HG02981 (cell line): ENCODE measurements at regions not wholly inside any gene's neighbourhood (a gene's known extent, or its start where the extent isn't known, plus 50 kb on each side); places are given as distances from the start of the nearest gene placed in this dataset.
"Not testable (repeated sequence)": the region's sequence is repeated elsewhere in the genome, so short reads cannot be mapped to it uniquely, and the experiment has no call there.

Source experiments
- ATAC-seq: cut with Tn5 transposase; IDR thresholded peaks from one replicate; pipeline ENCODE4 v1.9.1; 2021; ENCODE audit warnings: mild to moderate bottlenecking, moderate library complexity; ENCODE audit not compliant: unreplicated experiment

DNA sequence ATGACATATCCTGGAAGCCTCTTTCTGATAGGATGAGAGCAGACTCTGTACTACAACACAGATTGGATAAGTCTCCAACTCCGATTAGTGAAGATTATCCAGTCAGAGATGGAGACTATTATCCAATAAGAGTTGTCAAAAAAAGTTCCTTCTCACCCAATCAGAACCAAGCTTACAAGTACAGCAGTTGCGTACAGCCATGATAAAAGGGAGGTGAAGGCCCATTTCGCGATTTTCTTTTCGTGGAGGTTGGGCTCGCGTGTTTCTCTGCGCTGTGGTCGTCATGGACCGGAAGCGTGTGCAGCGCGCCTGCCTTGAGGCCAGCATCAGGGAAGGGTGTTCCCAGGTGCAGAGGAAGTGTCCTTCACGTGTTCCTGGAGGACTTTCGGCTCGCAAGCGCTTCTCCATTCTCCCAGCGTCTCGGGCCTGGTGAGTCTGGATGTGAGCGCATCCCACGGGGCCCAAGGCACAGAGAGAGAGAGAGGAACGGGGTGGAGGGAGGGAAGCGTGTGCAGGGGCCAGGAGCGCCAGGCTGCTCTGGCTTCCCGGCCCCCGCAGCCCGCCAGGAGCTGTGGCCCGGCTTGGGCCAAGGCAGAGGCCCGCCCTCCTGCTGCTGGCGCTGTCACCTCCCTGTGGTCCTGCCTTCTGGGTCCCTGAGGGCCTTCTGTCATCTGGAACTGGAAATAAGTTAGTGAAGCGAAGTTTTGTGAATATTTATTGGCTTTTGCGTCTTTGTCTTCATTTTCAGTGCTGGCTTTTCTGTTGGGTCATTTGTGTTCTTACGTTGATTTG lies 53.9 kb downstream of the CDRT15L2 start:
- not testable (repeated sequence) for ATAC-seq

DNA sequence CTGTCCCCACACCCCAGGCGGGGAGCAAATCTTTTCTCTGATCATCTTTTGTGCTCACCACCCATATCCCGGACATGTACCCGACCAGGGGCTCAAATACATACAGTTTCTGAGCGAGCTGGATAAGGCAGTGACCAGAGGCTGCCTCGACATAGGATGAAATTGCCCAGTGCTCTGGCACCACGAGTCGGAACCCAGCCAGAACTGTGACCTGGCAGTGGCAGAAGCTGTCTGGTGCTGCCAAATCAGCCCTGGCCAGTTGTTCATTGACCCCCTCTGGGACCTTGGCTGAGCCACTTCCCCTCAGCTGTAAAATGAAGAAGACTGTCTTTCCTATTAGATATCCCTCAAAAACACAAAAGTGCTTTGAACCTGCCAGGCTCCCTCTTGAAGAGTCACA lies 60.6 kb downstream of the CDRT15L2 start:
- not testable (repeated sequence) for ATAC-seq

DNA sequence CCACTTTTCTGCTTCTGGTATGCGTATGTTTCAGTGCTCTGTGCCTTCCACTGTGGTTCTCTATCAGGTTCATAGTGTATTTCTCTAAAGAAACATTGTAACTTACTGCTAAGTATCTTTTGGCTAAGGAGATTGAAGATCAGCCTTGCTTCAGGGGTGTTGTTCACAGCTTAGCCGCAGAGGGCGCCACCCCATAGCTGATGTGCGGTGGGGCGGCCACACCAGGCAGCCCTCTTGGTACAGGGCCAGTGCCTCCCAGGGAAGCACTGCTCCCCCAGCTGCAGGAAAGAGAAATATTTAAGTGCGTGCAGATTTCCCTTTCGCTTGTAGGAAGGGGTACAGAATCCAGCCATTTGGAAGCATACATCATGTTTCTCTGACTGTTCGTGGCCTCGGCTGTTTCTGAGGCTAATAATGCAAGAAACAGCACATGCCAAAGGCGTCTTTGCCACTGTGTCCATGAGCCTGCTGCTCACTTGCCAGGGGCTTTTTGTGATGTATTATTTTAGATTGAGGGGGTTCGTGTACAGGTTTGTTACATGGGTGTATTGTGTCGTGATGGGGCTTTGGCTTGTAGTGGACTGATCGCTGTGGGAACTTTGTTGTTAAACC lies 67.2 kb downstream of the CDRT15L2 start:
- ATAC-seq: not testable (repeated sequence)

DNA sequence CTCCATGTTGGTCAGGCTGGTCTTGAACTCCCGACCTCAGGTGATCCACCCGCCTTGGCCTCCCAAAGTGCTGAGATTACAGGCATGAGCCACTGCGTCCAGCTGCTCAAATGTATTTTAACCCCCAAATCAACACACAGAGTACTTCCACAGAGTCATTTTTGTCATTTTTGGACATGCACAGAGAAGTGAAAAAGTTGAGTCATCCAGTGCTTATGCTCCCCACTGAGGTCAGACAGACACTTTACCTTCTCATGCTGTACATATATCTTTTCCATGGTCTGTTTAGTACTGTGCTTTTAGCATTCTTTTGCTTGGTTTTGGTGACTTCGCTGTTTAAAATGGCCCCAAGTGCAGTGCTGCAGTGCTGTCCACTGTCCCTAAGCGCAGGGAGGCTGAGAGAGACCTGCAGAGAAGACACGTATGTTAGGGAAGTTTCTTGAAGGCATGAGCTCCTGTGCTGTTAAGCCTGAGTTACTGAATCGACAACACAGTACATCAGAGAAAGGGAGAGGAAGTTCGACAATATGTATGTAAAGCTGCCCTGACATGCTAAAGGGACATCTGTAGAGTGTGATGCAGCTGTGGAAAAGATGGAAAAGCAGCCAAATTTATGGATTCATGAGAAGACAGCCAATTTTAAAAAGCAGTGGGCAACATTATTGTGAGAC lies 69.7 kb downstream of the CDRT15L2 start:
- peak; percentile 84 for ATAC-seq

DNA sequence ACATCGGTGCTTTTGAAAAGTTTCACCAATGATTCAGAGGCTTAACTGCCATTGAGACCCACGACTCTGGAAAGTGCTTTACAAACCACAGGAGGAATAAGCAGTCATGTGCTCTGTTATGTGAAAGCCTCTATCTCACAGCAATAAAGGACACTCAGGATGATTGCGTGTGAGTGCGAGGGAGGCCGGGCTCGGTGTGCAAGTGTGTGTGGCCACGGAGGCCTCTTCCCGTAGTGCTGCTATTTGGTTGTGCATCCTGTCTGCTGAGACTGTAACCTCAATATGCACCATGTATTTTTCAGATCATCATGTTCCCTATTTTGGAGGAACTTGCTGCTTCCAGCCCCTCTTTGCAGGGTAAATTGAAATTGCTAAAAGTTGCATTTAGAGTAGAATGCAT lies 71.5 kb downstream of the CDRT15L2 start:
- ATAC-seq: not testable (repeated sequence)

DNA sequence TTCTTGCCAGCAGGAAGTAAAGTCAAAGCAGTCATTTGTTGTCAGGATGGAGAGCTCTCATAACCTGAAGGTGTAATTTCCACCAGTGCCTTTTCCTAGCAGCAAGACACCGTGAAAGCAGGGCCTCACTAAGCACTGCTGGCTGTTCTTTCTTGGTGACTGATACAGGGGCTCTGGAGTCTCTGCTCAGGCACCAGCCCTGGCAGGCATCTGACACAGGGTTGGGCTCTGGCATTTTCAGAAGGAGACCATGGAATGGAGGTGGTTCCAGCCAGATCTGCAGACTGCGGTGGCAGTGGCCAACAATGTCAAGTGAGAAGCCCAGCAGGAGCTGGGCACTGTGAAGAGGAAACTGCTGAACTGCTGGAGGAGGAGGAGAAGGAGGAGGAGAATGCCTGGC lies 72.2 kb downstream of the CDRT15L2 start:
- not testable (repeated sequence) for ATAC-seq

DNA sequence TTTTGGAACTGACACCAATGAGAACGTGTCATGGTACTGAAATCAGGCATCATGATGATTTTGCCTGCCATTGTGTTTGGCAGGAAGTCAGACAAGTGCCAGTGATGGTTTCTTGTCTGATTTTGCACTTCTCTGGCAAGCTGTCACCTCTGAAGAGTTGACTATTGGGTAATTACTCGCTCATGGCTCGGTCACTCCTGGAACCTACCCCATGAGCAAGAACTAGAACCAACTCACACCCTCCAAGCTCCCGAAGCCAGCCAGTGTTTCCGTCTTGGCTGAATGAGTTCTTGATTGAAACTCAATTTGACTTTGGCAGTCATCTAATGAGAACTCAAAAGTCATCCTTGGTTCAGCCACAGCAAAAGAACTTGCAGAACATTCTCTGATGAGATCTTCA lies 73.9 kb downstream of the CDRT15L2 start:
- not testable (repeated sequence) for ATAC-seq

DNA sequence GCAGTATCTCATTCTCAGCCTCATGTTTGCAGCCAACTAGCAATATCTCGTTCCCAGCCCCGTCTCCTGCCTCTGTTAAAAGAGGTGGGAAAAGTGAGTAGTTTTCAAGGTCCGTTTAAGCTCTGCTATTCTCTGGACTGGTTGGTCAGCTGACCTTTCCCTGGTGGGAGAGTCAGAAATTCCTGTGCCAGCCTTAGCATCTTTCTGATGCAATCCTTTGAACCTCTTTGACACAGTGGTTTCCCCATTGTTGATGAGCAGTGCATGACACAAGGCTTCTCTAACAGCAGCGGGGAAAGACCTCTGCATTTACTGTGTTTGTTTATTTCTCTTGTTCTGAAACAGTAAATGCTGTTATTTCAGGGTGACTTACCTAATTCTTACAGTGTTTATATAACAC lies 74.6 kb downstream of the CDRT15L2 start:
- not testable (repeated sequence) for ATAC-seq

DNA sequence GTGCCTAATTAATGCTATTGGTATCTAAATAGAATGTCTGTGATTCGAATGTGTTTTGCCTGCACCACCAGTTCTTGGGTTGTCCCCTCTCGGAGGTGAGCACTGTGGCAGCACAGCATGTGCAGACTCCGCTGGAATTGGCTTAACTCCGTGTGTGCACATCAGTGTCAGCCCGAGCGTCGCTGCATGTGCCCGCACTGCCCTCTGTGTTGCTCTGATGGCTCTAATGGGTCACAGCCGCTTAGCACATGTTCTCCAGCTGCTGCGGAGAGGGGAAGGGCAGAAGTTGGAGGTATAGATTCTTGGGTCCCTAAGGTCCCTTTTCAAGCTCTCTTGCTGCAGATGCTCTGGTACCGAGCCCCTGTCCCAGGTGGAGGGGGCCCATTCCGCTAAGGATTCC lies 75.1 kb downstream of the CDRT15L2 start:
- not testable (repeated sequence) for ATAC-seq

DNA sequence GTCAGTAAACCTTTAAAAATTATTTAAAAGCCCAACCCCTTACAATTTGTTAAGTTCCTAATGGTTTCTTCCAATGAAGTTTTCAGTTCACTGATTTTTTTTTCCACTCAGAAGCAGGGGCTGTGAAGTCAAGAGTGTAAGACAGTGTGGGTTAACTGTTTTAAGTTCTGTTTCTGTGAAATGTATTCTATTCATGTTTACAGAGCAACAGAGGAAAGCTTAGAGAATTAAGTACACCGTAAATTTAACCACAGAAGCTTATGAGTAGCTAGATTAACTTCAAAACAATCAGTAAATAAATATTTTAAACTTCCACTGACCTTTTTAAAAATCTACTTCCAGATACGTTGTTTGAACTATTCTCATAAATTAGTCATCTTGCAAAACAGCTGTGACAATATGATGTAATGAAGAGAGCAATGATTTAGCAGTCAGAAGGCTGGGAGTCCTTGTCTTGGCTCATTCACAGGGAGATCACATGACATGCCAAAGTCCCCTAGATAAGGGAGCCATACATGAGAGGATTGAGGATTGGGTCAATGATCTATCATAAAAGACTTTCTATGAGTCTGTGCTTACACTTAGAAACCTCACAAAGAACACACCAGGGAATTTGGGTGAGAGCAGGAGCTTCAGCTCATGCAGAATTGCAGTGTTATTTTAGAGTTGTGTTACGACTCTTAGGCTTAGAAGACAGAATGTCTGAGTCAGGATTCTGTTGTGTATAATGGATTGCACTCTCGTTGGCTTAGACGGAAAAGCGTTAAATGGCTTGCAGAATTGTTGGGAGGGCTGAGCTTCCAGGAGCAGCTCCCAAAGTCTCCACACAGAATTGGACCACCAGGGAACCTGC lies 85.8 kb downstream of the CDRT15L2 start:
- peak; percentile 48 for ATAC-seq

DNA sequence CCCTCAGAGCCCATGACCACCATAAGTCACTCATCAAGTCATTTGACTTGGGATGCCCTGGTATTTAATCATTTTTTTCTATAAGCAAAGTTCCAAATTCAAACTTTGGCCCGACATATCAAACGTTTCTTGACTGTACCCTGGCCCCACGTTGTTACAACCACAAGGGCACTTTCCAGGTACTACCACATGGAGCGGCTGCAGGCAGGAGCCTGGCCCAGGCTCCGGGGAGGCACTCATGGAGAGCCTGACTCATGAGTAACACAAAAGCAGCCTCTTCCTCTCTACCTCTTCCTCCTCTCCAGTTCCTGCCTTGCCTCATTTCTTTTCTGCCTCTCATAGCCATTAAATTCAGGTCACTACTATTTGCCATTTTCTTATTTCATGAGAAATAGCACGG lies 87.2 kb downstream of the CDRT15L2 start:
- not testable (repeated sequence) for ATAC-seq

DNA sequence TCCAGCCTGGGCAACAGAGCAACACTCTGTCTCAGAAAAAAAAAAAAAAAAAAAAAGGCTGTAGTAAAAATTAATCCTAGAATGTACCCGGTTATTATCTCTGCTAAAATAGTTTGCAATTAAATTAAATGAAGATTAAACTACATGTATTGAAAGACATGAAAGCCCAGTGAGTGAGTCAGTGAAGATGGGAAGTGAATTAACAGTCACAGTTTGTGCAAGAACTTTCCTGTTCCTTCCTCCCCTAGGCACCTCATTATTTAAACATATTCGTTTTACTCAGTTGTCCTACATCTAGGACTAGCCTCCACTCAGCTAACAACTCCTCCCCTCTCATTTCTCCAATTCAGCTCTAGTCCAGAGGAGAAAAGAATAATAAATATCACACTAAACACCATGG lies 88.2 kb downstream of the CDRT15L2 start:
- ATAC-seq: not testable (repeated sequence)

DNA sequence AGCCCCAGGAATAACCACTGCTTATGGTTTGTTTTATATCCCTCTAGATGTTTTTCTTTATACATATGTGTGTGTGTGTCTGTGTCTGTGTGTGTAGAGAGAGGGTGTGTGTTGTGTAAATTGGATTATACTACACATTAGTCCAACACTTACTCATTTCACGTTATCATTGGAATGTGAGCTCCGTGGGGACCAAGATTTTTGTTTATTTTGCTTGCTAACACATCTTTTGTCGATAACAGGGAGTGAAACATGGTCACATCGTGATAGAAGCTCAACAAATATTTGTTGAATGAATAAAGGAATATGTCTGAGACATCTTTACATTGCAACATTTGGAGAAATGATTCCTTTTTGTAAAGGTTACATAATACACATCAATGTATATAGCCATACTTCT lies 88.8 kb downstream of the CDRT15L2 start:
- ATAC-seq: not testable (repeated sequence)

DNA sequence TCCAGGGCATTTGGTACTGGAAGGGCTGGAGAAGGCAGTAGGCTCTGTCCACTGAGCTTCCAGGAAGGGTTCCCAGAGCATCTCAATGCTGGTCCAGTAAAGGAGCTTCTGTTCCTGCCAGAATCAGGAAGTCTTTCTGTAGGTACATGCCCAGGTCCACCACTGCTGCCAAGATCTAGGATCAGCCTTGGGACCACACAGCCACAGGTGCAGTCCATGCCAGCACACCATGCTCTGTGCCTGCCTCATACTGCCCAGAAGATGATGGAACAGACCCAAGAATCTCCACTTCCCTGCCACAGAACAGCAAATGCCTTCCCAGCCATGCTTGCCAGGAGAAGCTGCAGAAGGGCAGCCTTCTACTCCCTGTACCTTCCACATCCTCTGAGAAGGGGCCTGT lies 89.3 kb downstream of the CDRT15L2 start:
- ATAC-seq: not testable (repeated sequence)

DNA sequence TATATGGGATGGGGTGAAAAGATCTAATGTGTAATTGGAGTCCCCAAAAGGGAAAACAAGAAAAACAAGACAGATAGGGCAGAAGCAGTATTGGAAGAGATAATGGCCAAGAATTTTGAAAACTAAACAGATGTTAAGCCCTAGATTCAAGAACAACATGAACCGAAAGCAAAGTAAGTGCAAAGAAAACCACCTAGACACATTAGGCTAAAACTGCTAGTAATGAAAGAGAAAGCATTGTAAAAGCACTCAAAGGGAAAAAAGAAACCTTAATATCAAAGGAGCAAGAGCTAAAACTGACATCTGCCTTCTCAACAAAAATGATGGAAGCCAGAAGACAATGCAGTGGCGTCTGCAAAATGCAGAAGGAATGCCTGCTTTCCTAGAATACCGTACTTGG lies 91.0 kb downstream of the CDRT15L2 start:
- ATAC-seq: not testable (repeated sequence)

DNA sequence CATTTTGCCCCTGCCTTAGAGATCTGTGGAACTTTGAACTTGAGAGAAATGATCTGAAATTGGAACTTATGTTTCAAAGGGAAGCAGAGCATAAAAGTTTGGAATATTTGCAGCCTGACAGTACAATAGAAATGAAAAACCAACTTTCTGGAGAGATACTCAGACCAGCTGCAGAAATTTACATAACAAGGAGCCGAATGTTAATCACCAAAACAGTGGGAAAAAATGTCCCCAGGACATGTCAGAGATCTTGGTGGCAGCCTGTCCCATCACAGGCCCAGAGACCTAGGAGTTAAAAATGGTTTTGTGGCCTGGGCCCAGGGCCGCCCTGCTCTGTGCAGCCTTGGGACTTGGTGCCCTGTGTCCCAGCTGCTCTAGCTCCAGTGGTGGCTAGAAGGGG lies 94.8 kb downstream of the CDRT15L2 start:
- not testable (repeated sequence) for ATAC-seq

DNA sequence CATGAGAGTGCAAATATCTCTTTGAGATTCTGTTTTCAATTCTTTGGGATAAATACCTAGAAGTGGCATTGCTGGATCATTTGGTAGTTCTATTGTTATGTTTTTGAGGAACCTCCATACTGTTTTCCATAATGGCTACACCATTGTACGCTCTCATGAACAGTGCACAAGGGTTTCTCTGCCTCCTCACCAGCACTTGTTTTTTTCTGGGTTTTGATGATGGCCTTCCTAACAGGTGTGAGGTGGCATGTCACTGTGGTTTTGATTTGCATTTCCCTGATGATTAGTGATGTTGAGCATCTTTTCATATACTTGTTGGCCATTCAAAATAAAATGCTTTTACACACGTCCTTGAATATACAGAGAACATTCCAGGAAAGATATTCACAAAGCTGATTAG lies 96.2 kb downstream of the CDRT15L2 start:
- ATAC-seq: not testable (repeated sequence)

DNA sequence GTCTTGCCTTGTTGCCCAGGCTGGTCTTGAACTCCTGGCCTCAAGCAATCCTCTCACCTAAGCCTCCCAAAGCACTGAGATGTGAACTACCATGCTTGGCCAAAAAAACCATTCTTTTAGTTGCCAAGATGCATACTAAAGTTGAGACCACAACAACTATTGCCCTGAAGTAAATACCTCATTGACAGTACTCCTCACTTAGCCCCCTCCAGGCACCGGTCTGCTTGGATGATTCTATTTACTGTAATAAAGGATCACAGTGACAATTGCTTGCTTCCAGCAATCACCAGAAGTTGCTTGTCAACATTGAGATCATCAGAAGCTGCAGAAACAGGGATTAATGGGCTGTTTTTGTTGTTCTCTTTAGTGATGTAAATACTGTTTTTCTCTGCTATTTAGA lies 97.1 kb downstream of the CDRT15L2 start:
- ATAC-seq: not testable (repeated sequence)

DNA sequence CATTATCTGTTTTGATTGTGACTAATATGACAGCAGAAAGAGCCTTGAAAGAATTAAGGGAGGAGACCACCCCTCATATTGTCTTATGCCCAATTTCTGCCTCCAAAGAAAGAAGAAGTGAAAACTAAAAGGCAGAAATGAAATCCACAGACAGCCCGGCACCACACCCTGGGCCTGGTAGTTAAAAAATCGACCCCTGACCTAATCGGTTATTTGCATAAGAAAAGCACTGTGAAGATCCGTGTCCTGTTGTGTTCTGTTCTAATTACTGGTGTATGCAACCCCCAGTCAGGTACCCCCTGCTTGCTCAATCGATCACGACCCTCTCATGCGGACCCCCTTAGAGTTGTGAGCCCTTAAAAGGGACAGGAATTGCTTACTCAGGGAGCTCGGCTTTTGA lies 97.9 kb downstream of the CDRT15L2 start:
- not testable (repeated sequence) for ATAC-seq

DNA sequence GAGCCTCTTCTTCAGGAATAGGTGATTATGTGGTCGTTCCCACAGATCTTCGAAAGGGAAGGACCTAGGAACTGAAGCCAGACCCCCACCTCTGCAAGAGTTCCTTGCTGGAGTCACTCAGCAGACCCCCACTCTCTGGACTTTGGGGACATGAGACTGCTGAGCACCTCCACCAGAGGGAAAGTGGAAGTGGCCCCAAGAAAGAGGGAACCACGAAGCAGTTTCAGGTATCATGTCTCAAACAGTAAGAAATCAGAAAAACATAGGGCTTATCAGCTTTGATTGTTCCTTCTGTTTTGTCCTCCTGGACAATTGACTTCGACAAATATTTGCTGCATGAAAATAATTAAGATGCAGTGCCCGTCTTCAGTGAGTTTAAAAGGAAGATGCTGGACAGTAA lies 98.9 kb downstream of the CDRT15L2 start:
- peak; percentile 56 for ATAC-seq
